Stimulated activated CD4-positive, alpha-beta T cell treated with anti-CD3 and anti-CD28 coated beads, Interleukin-4, amount 100 ng/mL, for 4 hours (primary cell): ENCODE measurements at regions not wholly inside any gene's neighbourhood (a gene's known extent, or its start where the extent isn't known, plus 50 kb on each side); places are given as distances from the start of the nearest gene placed in this dataset.
"Not testable (repeated sequence)": the region's sequence is repeated elsewhere in the genome, so short reads cannot be mapped to it uniquely, and the experiment has no call there.

Source experiments
- DNase-seq, 2 experiments: peaks; one replicate each; pipeline ENCODE4 v3.0.0-alpha.2; 2020

- DNase-seq = no peak
Measured at GRCh38 chr18:71036783-71037182, 747.9 kb downstream of the SOCS6 start.

GRCh38 chr18:71031296-71032191, 742.7 kb downstream of the SOCS6 start:
- DNase-seq = not testable (repeated sequence)

DNA sequence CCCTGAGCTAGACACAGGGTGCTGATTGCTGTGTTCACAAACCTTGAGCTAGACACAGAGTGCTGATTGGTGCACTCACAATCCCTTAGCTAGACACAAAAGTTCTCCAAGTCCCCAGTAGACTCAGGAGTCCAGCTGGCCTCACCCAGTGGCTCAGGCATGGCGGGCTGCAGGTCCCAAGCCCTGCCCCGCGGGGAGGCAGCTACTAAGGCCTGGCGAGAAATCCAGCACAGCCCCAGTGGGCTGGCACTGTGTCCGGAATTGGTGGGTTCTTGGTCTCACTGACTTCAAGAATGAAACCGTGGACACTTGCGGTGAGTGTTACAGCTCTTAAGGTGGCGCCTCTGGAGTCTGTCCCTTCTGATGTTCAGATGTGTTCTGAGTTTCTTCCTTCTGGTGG, 741.2 kb downstream of the SOCS6 start:
- DNase-seq = not testable (repeated sequence)

DNA sequence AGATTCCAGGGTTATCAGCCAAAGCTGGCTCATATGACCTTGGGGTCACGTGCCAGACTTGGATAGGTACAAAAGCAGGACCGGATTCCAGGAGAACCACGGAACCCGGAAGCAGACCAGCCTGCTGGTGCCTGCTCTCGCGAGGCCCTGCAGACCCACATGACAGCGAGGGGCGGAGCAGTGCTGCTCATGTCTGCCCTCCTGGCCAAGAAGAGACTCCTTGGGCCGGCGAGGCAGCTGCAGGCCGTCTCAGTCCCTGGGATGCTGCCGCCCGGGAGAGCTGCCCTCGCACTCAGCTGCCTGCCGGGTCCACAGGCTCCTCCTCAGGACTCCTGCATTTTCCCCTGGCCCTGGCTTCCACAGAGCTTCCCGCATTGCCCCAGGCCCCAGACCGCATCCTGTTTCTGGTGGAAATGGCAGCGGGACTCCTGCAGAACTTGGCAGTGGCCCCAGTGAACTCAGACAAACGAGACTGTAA, 739.5 kb downstream of the SOCS6 start:
- DNase-seq = no peak

GRCh38 chr18:71027531-71027930, 738.7 kb downstream of the SOCS6 start:
- no peak for DNase-seq

- DNase-seq = no peak
Measured at GRCh38 chr18:71025505-71026225, 736.8 kb downstream of the SOCS6 start.

DNA sequence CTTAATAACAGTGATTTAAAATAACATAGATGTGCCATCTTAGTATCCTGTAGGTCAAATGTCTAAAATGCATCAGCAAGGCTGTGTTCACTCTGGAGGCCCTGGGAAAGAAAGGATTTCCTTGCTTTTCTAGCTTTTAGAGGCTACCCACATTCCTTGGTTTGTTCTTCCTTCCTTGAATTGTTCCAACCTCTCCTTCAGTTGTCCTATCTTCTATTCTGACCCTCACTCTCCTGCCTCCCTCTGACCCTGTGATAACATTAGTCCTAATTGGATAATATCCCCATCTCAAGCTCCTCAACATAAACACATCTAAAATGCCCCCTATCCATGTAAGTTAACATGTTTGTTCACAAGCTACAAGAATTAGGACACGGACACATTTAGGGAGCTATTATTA, 733.5 kb downstream of the SOCS6 start:
- DNase-seq = no peak

DNA sequence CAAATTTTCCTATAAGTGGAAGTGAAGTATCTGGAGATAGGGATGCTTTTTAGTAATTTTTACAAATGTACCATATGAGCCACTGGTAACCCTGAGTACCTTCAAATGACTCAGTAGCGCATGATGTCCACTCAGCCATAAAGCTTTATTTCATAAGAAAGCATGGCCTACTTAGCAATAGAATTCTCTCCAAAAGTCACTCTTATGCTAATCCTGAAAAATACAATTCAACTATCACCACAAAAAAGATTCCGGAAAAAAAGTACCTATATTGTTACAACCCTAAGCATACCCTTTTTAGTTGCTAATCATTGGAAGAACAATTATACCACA, 732.2 kb downstream of the SOCS6 start:
- no peak for DNase-seq

DNA sequence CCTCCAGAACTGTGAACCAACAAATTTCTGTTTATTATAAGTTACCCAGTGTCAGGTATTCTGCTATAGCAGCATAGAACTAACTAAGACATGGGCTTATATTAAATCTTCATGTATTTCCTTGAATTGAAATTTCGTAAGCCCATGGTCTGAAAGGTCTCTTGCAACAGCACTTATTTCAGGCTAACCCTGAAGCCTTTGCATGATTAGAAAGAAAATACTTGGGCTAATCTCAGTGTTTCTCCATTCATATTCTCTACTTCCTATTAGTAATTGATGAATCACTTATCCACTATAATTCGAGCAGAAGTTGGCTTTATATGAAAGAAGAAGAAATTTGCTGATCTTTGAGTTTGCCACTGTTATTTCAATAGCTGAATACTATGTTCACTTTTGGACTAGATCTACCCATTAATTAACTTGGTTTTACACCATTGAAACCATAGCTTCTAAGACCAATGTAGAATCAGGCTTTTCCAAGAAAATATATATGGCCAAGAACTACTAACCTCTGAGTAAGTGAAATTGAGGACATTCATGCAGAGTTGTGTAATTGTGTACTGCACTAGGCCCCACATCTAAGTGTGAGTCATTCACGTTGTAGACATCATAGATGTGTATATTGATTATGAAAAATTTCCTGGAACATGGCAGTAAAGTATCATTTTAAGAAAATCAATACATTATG, 731.6 kb downstream of the SOCS6 start:
- no peak for DNase-seq

DNA sequence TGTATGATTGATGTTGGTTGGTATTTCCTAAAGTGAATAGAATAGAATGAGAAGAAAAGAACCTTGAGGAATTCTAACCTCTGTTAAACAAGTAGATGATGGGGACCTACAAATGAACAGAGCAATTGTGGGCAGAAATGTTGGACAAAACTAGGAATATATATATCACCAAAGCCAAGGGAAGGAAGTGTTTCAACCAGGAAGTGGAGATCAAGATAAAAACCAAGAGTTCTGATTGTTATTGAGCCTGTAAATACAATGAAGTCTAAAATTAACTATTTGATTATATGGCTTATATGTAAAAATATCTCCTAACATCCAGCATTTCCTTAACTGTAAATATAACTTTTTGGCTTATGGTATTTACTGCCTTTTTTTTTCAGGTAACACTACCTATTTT, 730.0 kb downstream of the SOCS6 start:
- no peak for DNase-seq

DNA sequence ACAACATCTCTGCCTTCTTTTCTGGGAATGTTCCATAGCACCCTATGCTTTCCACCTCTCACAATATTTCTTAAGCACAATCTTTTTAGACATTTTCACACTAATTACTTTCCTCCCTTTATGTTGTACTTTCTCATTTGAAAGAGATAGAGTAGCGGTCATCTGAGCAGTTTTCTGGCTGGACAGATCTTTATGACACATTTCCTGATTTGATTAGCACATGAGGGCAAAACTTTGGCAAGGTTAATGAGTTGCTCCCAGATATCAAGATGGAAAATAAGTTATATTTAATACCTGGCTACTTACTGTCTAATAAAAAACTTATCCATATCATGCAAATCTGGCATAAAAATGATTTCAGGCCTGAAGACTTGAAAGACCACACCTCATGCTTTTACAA, 723.9 kb downstream of the SOCS6 start:
- no peak for DNase-seq

GRCh38 chr18:71011389-71011788, 722.5 kb downstream of the SOCS6 start:
- no peak for DNase-seq

DNA sequence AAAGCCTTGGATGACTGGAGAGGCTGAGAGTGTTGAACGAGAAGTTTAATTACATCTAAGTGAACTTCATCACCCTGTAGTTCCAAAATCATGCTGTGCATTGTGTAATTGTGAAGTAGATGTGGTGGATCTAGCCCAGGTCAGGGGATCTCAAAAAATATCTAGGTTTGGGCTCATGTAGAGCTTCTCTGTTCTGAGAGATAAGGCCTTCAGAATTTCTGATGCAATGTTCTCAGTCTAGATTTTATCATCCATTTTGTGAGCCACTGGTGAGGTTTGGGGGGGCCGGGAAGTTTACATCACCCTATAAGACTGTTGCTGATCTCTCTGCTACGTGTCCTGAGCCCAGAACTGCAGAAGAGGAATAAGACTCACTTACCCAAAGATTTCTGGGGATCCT, 719.4 kb downstream of the SOCS6 start:
- no peak for DNase-seq

DNA sequence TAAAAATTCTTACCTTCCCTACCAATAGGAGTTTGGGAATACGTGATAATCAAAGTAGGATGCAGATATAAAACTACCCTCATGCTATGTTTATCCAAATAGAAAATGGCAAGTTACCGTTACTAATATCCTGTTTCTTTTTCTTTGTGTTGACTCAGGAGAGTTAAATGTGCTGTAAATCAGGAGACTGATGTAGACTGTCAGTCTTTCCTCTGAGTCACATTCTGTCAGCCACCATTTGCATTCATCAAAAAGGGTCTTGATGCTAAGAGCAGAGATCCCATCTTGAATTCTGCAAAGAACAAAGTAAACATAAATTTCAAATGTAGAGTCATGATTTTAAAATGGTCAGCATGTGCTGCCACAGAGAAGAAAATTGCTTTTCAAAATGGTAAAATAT, 712.8 kb downstream of the SOCS6 start:
- DNase-seq = no peak

- no peak for DNase-seq
Measured at GRCh38 chr18:70998490-70998889, 709.6 kb downstream of the SOCS6 start.

GRCh38 chr18:70994116-70994515, 705.3 kb downstream of the SOCS6 start:
- DNase-seq = no peak

- no peak for DNase-seq
Measured at GRCh38 chr18:70991577-70991976, 702.7 kb downstream of the SOCS6 start.

GRCh38 chr18:70985948-70986347, 697.1 kb downstream of the SOCS6 start:
- no peak for DNase-seq

DNA sequence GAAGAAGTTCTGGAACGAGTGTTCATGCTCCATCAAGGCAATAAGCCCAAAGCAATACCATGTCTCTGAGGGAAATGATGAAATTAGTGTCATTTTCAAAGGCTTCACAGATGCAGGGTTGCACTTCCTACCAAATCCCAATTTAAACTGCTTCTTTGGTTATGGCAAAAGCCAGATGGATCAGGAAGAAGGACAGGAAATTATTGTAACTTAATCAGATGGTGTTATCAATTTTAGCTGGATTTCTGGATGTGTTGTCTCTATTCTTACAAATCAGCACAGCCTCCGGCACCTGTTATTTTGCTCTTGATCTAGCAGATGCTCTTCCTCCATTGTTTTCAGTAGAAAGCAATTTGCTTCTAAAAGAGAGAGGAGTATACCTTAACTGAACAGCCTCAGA, 693.4 kb downstream of the SOCS6 start:
- DNase-seq = no peak

DNA sequence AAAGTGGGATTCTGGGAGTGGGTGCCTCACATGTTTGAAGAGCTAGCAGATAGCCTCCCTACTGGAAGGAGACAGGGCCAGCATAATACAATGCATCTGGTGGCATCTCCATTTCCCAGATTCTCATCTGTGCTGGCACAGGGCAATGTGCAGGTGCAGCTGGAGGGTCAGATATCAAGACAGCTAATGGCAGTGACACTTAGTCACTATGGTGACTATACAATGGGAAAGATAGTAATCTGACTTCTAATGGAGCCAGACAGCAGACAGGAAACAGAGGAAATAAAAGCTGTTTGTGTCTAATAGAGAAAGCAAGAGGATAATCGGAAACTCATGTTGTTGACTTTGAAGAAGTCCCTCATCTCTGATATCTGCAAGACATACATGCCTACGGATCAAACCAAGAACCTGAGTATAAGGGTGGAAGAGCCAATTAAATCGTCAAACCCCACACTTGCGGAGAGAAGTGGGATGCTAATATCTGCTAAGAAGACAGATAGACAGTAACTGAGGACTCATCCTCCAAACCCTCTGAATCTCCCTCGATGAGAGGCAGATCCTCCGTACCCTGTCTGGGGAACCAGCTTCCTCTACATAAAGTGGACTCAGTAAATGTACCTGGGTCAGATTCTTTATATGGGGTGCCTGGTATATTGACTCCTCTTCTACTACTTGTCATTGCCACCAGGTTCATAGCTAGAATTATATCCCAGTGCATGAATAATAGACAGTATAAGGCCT, 692.7 kb downstream of the SOCS6 start:
- no peak for DNase-seq

DNA sequence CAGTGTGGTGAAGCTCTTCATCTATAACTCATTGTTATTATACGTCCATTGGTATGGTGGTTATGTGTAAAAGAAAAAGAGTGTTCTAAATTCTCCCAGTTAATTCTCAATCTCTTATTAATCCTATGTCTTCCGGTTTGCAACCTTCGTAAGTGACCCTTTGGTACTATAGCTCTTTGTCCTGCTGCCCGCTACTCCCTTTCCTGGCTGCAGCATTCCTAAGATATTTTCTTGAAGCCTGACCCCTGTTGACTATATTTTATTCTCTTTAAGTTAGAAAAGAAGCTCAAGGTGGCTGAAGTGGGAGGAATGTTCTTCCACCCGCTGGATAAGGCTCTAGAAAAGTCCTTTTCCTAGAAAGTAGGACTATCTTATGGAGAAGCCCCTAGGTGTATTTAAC, 684.8 kb downstream of the SOCS6 start:
- no peak for DNase-seq

GRCh38 chr18:70966419-70966818, 677.6 kb downstream of the SOCS6 start:
- no peak for DNase-seq

GRCh38 chr18:70961939-70962338, 673.1 kb downstream of the SOCS6 start:
- no peak for DNase-seq
